ENCODE measurements at regions not wholly inside any gene's neighbourhood (a gene's known extent, or its start where the extent isn't known, plus 50 kb on each side); places are given as distances from the start of the nearest gene placed in this dataset.
"Not testable (repeated sequence)": the region's sequence is repeated elsewhere in the genome, so short reads cannot be mapped to it uniquely, and the experiment has no call there.

GRCh38 chr1:112828716-112829115 lies 113.6 kb upstream of the PPM1J start:
- Mint-ChIP-seq H3K9me3 (ENCODE audit: unreplicated experiment) (no peaks in the 10 kb centered on the region), H3K36me3 (ENCODE audit: unreplicated experiment) (no peaks in the 10 kb centered on the region), H3K27ac (ENCODE audit: unreplicated experiment) (no peak overlapping the region), H3K4me3 (ENCODE audit: unreplicated experiment) (no peak overlapping the region), H3K27me3 (ENCODE audit: unreplicated experiment) (peaks cover 2% of the 10 kb centered on the region), H3K4me1 (ENCODE audit: unreplicated experiment) (no peaks in the 10 kb centered on the region)
- no peak for DNase-seq (ENCODE audit: extremely low spot score, unreplicated experiment)
- TF ChIP-seq, protein P1, sequence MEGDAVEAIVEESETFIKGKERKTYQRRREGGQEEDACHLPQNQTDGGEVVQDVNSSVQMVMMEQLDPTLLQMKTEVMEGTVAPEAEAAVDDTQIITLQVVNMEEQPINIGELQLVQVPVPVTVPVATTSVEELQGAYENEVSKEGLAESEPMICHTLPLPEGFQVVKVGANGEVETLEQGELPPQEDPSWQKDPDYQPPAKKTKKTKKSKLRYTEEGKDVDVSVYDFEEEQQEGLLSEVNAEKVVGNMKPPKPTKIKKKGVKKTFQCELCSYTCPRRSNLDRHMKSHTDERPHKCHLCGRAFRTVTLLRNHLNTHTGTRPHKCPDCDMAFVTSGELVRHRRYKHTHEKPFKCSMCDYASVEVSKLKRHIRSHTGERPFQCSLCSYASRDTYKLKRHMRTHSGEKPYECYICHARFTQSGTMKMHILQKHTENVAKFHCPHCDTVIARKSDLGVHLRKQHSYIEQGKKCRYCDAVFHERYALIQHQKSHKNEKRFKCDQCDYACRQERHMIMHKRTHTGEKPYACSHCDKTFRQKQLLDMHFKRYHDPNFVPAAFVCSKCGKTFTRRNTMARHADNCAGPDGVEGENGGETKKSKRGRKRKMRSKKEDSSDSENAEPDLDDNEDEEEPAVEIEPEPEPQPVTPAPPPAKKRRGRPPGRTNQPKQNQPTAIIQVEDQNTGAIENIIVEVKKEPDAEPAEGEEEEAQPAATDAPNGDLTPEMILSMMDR (IDR thresholded peaks at IDR 0.05): no peak

GRCh38 chr1:112827391-112827790 lies 112.3 kb upstream of the PPM1J start:
- H3K4me3 Mint-ChIP-seq (ENCODE audit: unreplicated experiment); H3K4me1 Mint-ChIP-seq (ENCODE audit: unreplicated experiment); DNase-seq (ENCODE audit: extremely low spot score, unreplicated experiment); H3K36me3 Mint-ChIP-seq (ENCODE audit: unreplicated experiment); H3K27me3 Mint-ChIP-seq (ENCODE audit: unreplicated experiment); H3K9me3 Mint-ChIP-seq (ENCODE audit: unreplicated experiment); H3K27ac Mint-ChIP-seq (ENCODE audit: unreplicated experiment): not testable (repeated sequence)

DNA sequence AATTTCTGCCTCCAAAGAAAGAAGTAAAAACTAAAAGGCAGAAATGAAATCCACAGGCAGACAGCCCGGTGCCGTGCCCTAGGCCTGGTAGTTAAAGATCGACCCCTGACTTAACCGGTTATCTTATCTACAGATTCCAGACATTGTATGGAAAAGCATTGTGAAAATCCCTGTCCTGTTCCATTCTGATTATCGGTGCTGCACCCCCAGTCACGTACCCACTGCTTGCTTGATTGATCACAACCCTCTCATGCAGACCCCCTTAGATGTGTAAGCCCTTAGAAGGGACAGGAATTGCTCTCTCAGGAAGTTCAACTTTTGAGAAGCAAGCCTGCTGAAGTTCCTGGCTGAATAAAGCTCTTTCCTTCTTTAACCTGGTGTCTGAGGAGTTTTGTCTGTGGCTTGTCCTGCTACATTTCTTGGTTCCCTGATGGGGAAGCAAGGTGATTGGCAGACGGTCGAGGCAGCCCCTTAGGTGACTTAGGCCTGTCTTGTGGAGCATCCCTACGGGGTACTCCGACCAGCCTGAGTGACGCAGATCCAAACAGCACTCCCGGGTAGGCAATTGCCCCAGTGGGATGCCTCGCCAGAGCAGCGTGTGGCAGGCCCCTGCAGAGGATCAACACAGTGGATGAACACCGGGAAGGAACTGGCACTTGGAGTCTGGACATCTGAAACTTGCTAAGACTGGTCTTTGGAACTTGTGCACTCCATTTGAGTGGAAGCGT lies 111.2 kb upstream of the PPM1J start:
- Mint-ChIP-seq H3K4me3 (ENCODE audit: unreplicated experiment) (no peak overlapping the region), H3K36me3 (ENCODE audit: unreplicated experiment) (no peaks in the 10 kb centered on the region), H3K9me3 (ENCODE audit: unreplicated experiment) (no peaks in the 10 kb centered on the region), H3K27me3 (ENCODE audit: unreplicated experiment) (peaks cover 2% of the 10 kb centered on the region), H3K4me1 (ENCODE audit: unreplicated experiment) (no peaks in the 10 kb centered on the region), H3K27ac (ENCODE audit: unreplicated experiment) (no peak overlapping the region)
- TF ChIP-seq, protein P1 (IDR thresholded peaks at IDR 0.05): no peak
- no peak for DNase-seq (ENCODE audit: extremely low spot score, unreplicated experiment)

DNA sequence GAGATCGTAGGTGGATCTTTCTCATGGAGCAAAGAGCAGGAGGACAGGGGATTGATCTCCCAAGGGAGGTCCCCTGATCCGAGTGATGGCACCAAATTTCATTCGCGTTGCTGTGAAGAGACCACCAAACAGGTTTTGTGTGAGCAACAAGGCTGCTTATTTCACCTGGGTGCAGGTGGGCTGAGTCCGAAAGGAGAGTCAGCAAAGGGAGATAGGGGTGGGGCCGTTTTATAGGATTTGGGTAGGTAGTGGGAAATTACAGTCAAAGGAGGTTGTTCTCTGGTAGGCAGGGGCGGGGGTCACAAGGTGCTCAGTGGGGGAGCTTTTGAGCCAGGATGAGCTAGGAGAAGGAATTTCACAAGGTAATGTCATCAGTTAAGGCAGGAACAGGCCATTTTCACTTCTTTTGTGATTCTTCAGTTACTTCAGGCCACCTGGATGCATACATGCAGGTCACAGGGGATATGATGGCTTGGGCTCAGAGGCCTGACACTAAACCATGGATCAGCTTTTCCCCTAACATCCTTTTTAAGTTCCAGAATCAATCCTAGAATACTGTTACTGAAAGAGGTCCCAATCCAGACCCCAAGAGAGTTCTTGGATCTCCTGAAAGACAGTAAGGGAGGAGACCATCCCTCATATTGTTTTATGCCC lies 110.6 kb upstream of the PPM1J start:
- not testable (repeated sequence) for H3K9me3 Mint-ChIP-seq (ENCODE audit: unreplicated experiment); H3K27ac Mint-ChIP-seq (ENCODE audit: unreplicated experiment); DNase-seq (ENCODE audit: extremely low spot score, unreplicated experiment); H3K36me3 Mint-ChIP-seq (ENCODE audit: unreplicated experiment); H3K27me3 Mint-ChIP-seq (ENCODE audit: unreplicated experiment); H3K4me3 Mint-ChIP-seq (ENCODE audit: unreplicated experiment); H3K4me1 Mint-ChIP-seq (ENCODE audit: unreplicated experiment)

DNA sequence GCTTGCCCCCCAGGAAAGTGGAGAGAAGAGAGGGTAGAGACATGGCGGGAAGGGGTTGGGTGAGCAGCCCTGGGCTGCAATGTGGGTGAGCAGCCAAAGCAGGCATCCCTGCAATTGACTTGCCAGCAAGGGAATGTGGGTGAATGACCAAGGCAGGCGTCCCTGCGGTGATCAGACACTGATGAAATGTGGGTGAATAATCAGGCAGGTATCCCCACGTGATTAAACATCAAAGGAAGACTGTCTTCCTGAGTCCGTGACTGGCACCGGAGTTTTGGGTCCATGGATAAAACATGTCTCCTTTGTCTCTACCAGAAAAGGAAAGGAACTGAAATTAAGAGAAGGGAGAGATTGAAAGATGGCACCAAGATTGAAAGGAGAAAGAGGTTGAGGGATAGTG lies 109.9 kb upstream of the PPM1J start:
- H3K27me3 Mint-ChIP-seq (ENCODE audit: unreplicated experiment); H3K4me3 Mint-ChIP-seq (ENCODE audit: unreplicated experiment); H3K4me1 Mint-ChIP-seq (ENCODE audit: unreplicated experiment); H3K36me3 Mint-ChIP-seq (ENCODE audit: unreplicated experiment); H3K9me3 Mint-ChIP-seq (ENCODE audit: unreplicated experiment); DNase-seq (ENCODE audit: extremely low spot score, unreplicated experiment); H3K27ac Mint-ChIP-seq (ENCODE audit: unreplicated experiment): not testable (repeated sequence)

DNA sequence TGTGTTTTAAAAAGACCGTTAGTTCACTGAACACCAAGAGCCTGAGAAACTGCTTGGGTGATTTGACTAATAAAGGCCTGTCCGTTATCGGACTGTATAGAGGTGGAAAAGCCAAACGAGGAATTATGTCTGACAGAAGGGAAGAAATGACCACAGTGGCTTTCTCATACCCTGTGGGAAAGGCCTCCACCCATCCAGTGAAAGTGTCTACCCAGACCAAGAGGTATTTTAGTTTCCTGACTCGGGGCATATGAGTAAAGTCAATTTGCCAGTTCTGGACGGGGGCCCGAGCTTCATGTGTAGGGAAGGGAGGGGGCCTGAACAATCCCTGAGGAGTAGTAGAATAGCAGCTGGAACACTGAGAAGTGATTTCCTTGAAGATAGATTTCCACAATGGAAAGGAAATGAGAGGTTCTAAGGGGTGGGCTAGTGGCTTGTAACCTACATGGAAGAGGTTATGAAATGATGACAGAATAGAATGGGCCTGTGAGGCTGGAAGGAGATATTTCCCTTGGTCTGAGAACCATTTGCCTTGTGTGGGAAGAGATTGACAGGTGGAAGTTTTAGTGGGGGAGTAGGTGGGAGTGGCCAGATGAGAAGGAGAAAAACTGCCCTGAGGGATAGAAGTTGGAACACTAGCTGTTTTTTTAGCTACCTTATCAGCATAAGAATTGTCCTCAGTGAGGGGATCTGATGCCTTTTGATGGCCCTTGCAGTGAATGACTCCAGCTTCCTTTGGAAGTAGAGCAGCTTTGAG lies 106.4 kb upstream of the PPM1J start:
- DNase-seq (ENCODE audit: extremely low spot score, unreplicated experiment); H3K27me3 Mint-ChIP-seq (ENCODE audit: unreplicated experiment); H3K9me3 Mint-ChIP-seq (ENCODE audit: unreplicated experiment): not testable (repeated sequence)

More for the DNA sequence above, 106.4 kb upstream of the PPM1J start:
- not testable (repeated sequence) for H3K4me1 Mint-ChIP-seq (ENCODE audit: unreplicated experiment); H3K27ac Mint-ChIP-seq (ENCODE audit: unreplicated experiment); H3K36me3 Mint-ChIP-seq (ENCODE audit: unreplicated experiment); H3K4me3 Mint-ChIP-seq (ENCODE audit: unreplicated experiment)
